ENCODE measurements at regions not wholly inside any gene's neighbourhood (a gene's known extent, or its start where the extent isn't known, plus 50 kb on each side); places are given as distances from the start of the nearest gene placed in this dataset.

GRCh38 chr13:80012251-80012650 lies 328.7 kb downstream of the SPRY2 start:
- TF ChIP-seq GATA3 (IDR thresholded peaks at IDR 0.05; ENCODE audit: low read depth, low read length) (no peak), GATA2 (IDR thresholded peaks at IDR 0.05; ENCODE audit: low read depth, low read length) (no peak)
